ENCODE measurements at regions not wholly inside any gene's neighbourhood (a gene's known extent, or its start where the extent isn't known, plus 50 kb on each side); places are given as distances from the start of the nearest gene placed in this dataset.
"Not testable (repeated sequence)": the region's sequence is repeated elsewhere in the genome, so short reads cannot be mapped to it uniquely, and the experiment has no call there.

GRCh38 chr17:31798205-31798724, 60.8 kb downstream of the COPRS start:
- Mint-ChIP-seq H3K4me3 (no peak overlapping the region), H3K27ac (no peak overlapping the region), H3K4me1 (ENCODE audit: low read depth) (no peaks in the 10 kb centered on the region), H3K9me3 (no peaks in the 10 kb centered on the region), H3K27me3 (ENCODE audit: low read depth) (peaks cover 4% of the 10 kb centered on the region), H3K36me3 (ENCODE audit: low read depth) (no peaks in the 10 kb centered on the region)
- no peak for DNase-seq
- intact Hi-C loops (cut with micrococcal nuclease), result no loop called here
- CTCF ChIA-PET, result interaction anchor here (0.6 kb wide), 1 partner anchor 502 kb away, joined by 3 read pairs; no protein-coding TSS in a partner anchor

GRCh38 chr17:31795941-31796340, 63.1 kb downstream of the COPRS start:
- H3K4me3 Mint-ChIP-seq; DNase-seq; CTCF ChIA-PET; intact Hi-C loops (cut with micrococcal nuclease); H3K27me3 Mint-ChIP-seq (ENCODE audit: low read depth); H3K36me3 Mint-ChIP-seq (ENCODE audit: low read depth); H3K4me1 Mint-ChIP-seq (ENCODE audit: low read depth); H3K27ac Mint-ChIP-seq; H3K9me3 Mint-ChIP-seq: not testable (repeated sequence)

GRCh38 chr17:31794111-31794510, 64.9 kb downstream of the COPRS start:
- intact Hi-C loops (cut with micrococcal nuclease), result no loop called here
- H3K4me1 Mint-ChIP-seq (ENCODE audit: low read depth), result peaks cover 4% of the 10 kb centered on the region
- CTCF ChIA-PET, result no interaction called here
- no peak overlapping the region for H3K4me3 Mint-ChIP-seq
- no peak for DNase-seq
- no peaks in the 10 kb centered on the region for H3K36me3 Mint-ChIP-seq (ENCODE audit: low read depth)
- H3K27ac Mint-ChIP-seq, result no peak overlapping the region
- H3K27me3 Mint-ChIP-seq (ENCODE audit: low read depth), result peaks cover 5% of the 10 kb centered on the region
- no peaks in the 10 kb centered on the region for H3K9me3 Mint-ChIP-seq

- H3K4me3 Mint-ChIP-seq; H3K36me3 Mint-ChIP-seq (ENCODE audit: low read depth); H3K9me3 Mint-ChIP-seq; H3K4me1 Mint-ChIP-seq (ENCODE audit: low read depth); H3K27me3 Mint-ChIP-seq (ENCODE audit: low read depth); H3K27ac Mint-ChIP-seq; CTCF ChIA-PET; intact Hi-C loops (cut with micrococcal nuclease); DNase-seq: not testable (repeated sequence)
These were observed 65.4 kb downstream of the COPRS start for GRCh38 chr17:31793634-31794033.

- CTCF ChIA-PET, result no interaction called here
- intact Hi-C loops (cut with micrococcal nuclease), result no loop called here
- H3K9me3 Mint-ChIP-seq, result no peaks in the 10 kb centered on the region
- no peak overlapping the region for H3K4me3 Mint-ChIP-seq
- H3K27me3 Mint-ChIP-seq (ENCODE audit: low read depth), result peaks cover 1% of the 10 kb centered on the region
- H3K27ac Mint-ChIP-seq, result no peak overlapping the region
- H3K4me1 Mint-ChIP-seq (ENCODE audit: low read depth), result peaks cover 4% of the 10 kb centered on the region
- H3K36me3 Mint-ChIP-seq (ENCODE audit: low read depth), result no peaks in the 10 kb centered on the region
- no peak for DNase-seq
These were observed 66.9 kb downstream of the COPRS start for GRCh38 chr17:31792007-31792585.

GRCh38 chr17:31789707-31790505, 69.1 kb downstream of the COPRS start:
- intact Hi-C loops (cut with micrococcal nuclease), result loop anchor here (10.0 kb wide), 1 partner anchor 55 kb away; no protein-coding TSS in a partner anchor
- peaks cover 4% of the 10 kb centered on the region for H3K27me3 Mint-ChIP-seq (ENCODE audit: low read depth)
- no peak overlapping the region for H3K27ac Mint-ChIP-seq
- no peaks in the 10 kb centered on the region for H3K9me3 Mint-ChIP-seq
- H3K36me3 Mint-ChIP-seq (ENCODE audit: low read depth), result no peaks in the 10 kb centered on the region
- DNase-seq, result no peak
- CTCF ChIA-PET, result no interaction called here
- H3K4me1 Mint-ChIP-seq (ENCODE audit: low read depth), result peaks cover 4% of the 10 kb centered on the region
- no peak overlapping the region for H3K4me3 Mint-ChIP-seq

GRCh38 chr17:31788956-31789355, 70.1 kb downstream of the COPRS start:
- H3K36me3 Mint-ChIP-seq (ENCODE audit: low read depth), result no peaks in the 10 kb centered on the region
- peaks cover 4% of the 10 kb centered on the region for H3K27me3 Mint-ChIP-seq (ENCODE audit: low read depth)
- H3K27ac Mint-ChIP-seq, result no peak overlapping the region
- no peak for DNase-seq
- no peaks in the 10 kb centered on the region for H3K9me3 Mint-ChIP-seq
- no peak overlapping the region for H3K4me3 Mint-ChIP-seq
- CTCF ChIA-PET, result interaction anchor here (1.3 kb wide), 1 partner anchor 54 kb away, joined by 3 read pairs; no protein-coding TSS in a partner anchor
- H3K4me1 Mint-ChIP-seq (ENCODE audit: low read depth), result peaks cover 4% of the 10 kb centered on the region
- intact Hi-C loops (cut with micrococcal nuclease), result loop anchor here (10.0 kb wide), 1 partner anchor 56 kb away; no protein-coding TSS in a partner anchor

GRCh38 chr17:31788571-31788946, 70.5 kb downstream of the COPRS start:
- Mint-ChIP-seq H3K4me1 (ENCODE audit: low read depth) (peaks cover 4% of the 10 kb centered on the region), H3K36me3 (ENCODE audit: low read depth) (no peaks in the 10 kb centered on the region), H3K27ac (no peak overlapping the region), H3K27me3 (ENCODE audit: low read depth) (peaks cover 4% of the 10 kb centered on the region), H3K9me3 (no peaks in the 10 kb centered on the region), H3K4me3 (no peak overlapping the region)
- CTCF ChIA-PET, result interaction anchor here (1.3 kb wide), 1 partner anchor 54 kb away, joined by 3 read pairs; no protein-coding TSS in a partner anchor
- intact Hi-C loops (cut with micrococcal nuclease), result loop anchor here (10.0 kb wide), 1 partner anchor 56 kb away; no protein-coding TSS in a partner anchor
- DNase-seq, result no peak

GRCh38 chr17:31787857-31788570, 71.0 kb downstream of the COPRS start:
- peaks cover 7% of the 10 kb centered on the region for H3K27me3 Mint-ChIP-seq (ENCODE audit: low read depth)
- CTCF ChIA-PET, result interaction anchor here (1.3 kb wide), 1 partner anchor 54 kb away, joined by 3 read pairs; no protein-coding TSS in a partner anchor

GRCh38 chr17:31786796-31787481, 72.1 kb downstream of the COPRS start:
- Mint-ChIP-seq H3K9me3 (no peaks in the 10 kb centered on the region), H3K36me3 (ENCODE audit: low read depth) (no peaks in the 10 kb centered on the region), H3K27ac (no peak overlapping the region), H3K27me3 (ENCODE audit: low read depth) (peaks cover 11% of the 10 kb centered on the region), H3K4me1 (ENCODE audit: low read depth) (peaks cover 4% of the 10 kb centered on the region), H3K4me3 (no peak overlapping the region)
- no peak for DNase-seq
- intact Hi-C loops (cut with micrococcal nuclease), result loop anchor here (10.0 kb wide), 1 partner anchor 58 kb away; no protein-coding TSS in a partner anchor
- CTCF ChIA-PET, result no interaction called here

More at GRCh38 chr17:31787857-31788570, 71.0 kb downstream of the COPRS start:
- no peak overlapping the region for H3K4me3 Mint-ChIP-seq
- peaks cover 4% of the 10 kb centered on the region for H3K4me1 Mint-ChIP-seq (ENCODE audit: low read depth)
- intact Hi-C loops (cut with micrococcal nuclease), result loop anchor here (10.0 kb wide), 1 partner anchor 57 kb away; no protein-coding TSS in a partner anchor
- H3K36me3 Mint-ChIP-seq (ENCODE audit: low read depth), result no peaks in the 10 kb centered on the region
- no peak overlapping the region for H3K27ac Mint-ChIP-seq
- H3K9me3 Mint-ChIP-seq, result no peaks in the 10 kb centered on the region
- DNase-seq, result no peak

- peaks cover 8% of the 10 kb centered on the region for H3K27me3 Mint-ChIP-seq (ENCODE audit: low read depth)
- H3K9me3 Mint-ChIP-seq, result no peaks in the 10 kb centered on the region
- no peak overlapping the region for H3K27ac Mint-ChIP-seq
- no peak for DNase-seq
- H3K4me3 Mint-ChIP-seq, result no peak overlapping the region
- CTCF ChIA-PET, result no interaction called here
- H3K4me1 Mint-ChIP-seq (ENCODE audit: low read depth), result no peaks in the 10 kb centered on the region
- intact Hi-C loops (cut with micrococcal nuclease), result loop anchor here (10.0 kb wide), 1 partner anchor 64 kb away; no protein-coding TSS in a partner anchor
- H3K36me3 Mint-ChIP-seq (ENCODE audit: low read depth), result no peaks in the 10 kb centered on the region
These were observed 78.6 kb downstream of the COPRS start for GRCh38 chr17:31780483-31780882.

GRCh38 chr17:31778523-31778922, 80.5 kb downstream of the COPRS start:
- Mint-ChIP-seq H3K27me3 (ENCODE audit: low read depth) (peaks cover 8% of the 10 kb centered on the region), H3K27ac (no peak overlapping the region), H3K9me3 (no peaks in the 10 kb centered on the region), H3K4me3 (no peak overlapping the region), H3K4me1 (ENCODE audit: low read depth) (no peaks in the 10 kb centered on the region), H3K36me3 (ENCODE audit: low read depth) (no peaks in the 10 kb centered on the region)
- CTCF ChIA-PET, result interaction anchor here (0.6 kb wide), 1 partner anchor 220 kb away, joined by 3 read pairs; no protein-coding TSS in a partner anchor
- no peak for DNase-seq
- intact Hi-C loops (cut with micrococcal nuclease), result no loop called here

Measured in activated naive CD4-positive, alpha-beta T cell treated with anti-CD3 and anti-CD28 coated beads for 36 hours (primary cell).